ENCODE measurements at regions not wholly inside any gene's neighbourhood (a gene's known extent, or its start where the extent isn't known, plus 50 kb on each side); places are given as distances from the start of the nearest gene placed in this dataset.

- no peaks in the 10 kb centered on the region for H3K27me3 ChIP-seq (replicated peaks)
- no peaks in the 10 kb centered on the region for H3K36me3 ChIP-seq (replicated peaks)
- in situ Hi-C loops (cut with HindIII; ENCODE audit: low pct_ligation_motif_present, low sequenced_read_pairs): no loop called here
- DNase-seq: no peak
- no peak for TF ChIP-seq CTCF (IDR thresholded peaks at IDR 0.05; ENCODE audit: low read depth, low read length, missing control alignments)
- no peak overlapping the region for H3K27ac ChIP-seq
- H3K4me3 ChIP-seq (ENCODE audit: low read depth, low read length): no peak overlapping the region
Observed at GRCh38 chr9:78578072-78578471, 281.1 kb downstream of the PSAT1 start.

GRCh38 chr9:78582821-78583220, 285.9 kb downstream of the PSAT1 start:
- Histone ChIP-seq H3K27ac (no peak overlapping the region), H3K36me3 (replicated peaks) (no peaks in the 10 kb centered on the region), H3K27me3 (replicated peaks) (no peaks in the 10 kb centered on the region), H3K4me3 (ENCODE audit: low read depth, low read length) (no peak overlapping the region)
- in situ Hi-C loops (cut with HindIII; ENCODE audit: low pct_ligation_motif_present, low sequenced_read_pairs): no loop called here
- DNase-seq: no peak
- no peak for TF ChIP-seq CTCF (IDR thresholded peaks at IDR 0.05; ENCODE audit: low read depth, low read length, missing control alignments)

GRCh38 chr9:78584589-78584988, 287.7 kb downstream of the PSAT1 start:
- DNase-seq: no peak
- TF ChIP-seq CTCF (IDR thresholded peaks at IDR 0.05; ENCODE audit: low read depth, low read length, missing control alignments): no peak
- Histone ChIP-seq H3K27me3 (replicated peaks) (no peaks in the 10 kb centered on the region), H3K27ac (no peak overlapping the region), H3K4me3 (ENCODE audit: low read depth, low read length) (no peak overlapping the region), H3K36me3 (replicated peaks) (no peaks in the 10 kb centered on the region)
- in situ Hi-C loops (cut with HindIII; ENCODE audit: low pct_ligation_motif_present, low sequenced_read_pairs): no loop called here

- DNase-seq: no peak
Observed at GRCh38 chr9:78585909-78586308, 289.0 kb downstream of the PSAT1 start.

GRCh38 chr9:78590068-78590467, 293.1 kb downstream of the PSAT1 start:
- in situ Hi-C loops (cut with HindIII; ENCODE audit: low pct_ligation_motif_present, low sequenced_read_pairs): no loop called here
- H3K4me3 ChIP-seq (ENCODE audit: low read depth, low read length): no peak overlapping the region
- H3K36me3 ChIP-seq (replicated peaks): no peaks in the 10 kb centered on the region
- TF ChIP-seq CTCF (IDR thresholded peaks at IDR 0.05; ENCODE audit: low read depth, low read length, missing control alignments): no peak
- DNase-seq: no peak
- H3K27me3 ChIP-seq (replicated peaks): no peaks in the 10 kb centered on the region
- H3K27ac ChIP-seq: no peak overlapping the region

More at GRCh38 chr9:78585909-78586308, 289.0 kb downstream of the PSAT1 start:
- no peaks in the 10 kb centered on the region for H3K27me3 ChIP-seq (replicated peaks)
- H3K27ac ChIP-seq: no peak overlapping the region
- no peak for TF ChIP-seq CTCF (IDR thresholded peaks at IDR 0.05; ENCODE audit: low read depth, low read length, missing control alignments)
- no peaks in the 10 kb centered on the region for H3K36me3 ChIP-seq (replicated peaks)
- in situ Hi-C loops (cut with HindIII; ENCODE audit: low pct_ligation_motif_present, low sequenced_read_pairs): no loop called here
- H3K4me3 ChIP-seq (ENCODE audit: low read depth, low read length): no peak overlapping the region

- Histone ChIP-seq H3K4me3 (ENCODE audit: low read depth, low read length) (no peak overlapping the region), H3K36me3 (replicated peaks) (no peaks in the 10 kb centered on the region), H3K27ac (peak overlapping the region; percentile 33), H3K27me3 (replicated peaks) (no peaks in the 10 kb centered on the region)
- DNase-seq: peak; percentile 48
- TF ChIP-seq CTCF (IDR thresholded peaks at IDR 0.05; ENCODE audit: low read depth, low read length, missing control alignments): no peak
- in situ Hi-C loops (cut with HindIII; ENCODE audit: low pct_ligation_motif_present, low sequenced_read_pairs): no loop called here
Observed at GRCh38 chr9:78592811-78593210, 295.9 kb downstream of the PSAT1 start.
